ENCODE measurements at regions not wholly inside any gene's neighbourhood (a gene's known extent, or its start where the extent isn't known, plus 50 kb on each side); places are given as distances from the start of the nearest gene placed in this dataset.

DNA sequence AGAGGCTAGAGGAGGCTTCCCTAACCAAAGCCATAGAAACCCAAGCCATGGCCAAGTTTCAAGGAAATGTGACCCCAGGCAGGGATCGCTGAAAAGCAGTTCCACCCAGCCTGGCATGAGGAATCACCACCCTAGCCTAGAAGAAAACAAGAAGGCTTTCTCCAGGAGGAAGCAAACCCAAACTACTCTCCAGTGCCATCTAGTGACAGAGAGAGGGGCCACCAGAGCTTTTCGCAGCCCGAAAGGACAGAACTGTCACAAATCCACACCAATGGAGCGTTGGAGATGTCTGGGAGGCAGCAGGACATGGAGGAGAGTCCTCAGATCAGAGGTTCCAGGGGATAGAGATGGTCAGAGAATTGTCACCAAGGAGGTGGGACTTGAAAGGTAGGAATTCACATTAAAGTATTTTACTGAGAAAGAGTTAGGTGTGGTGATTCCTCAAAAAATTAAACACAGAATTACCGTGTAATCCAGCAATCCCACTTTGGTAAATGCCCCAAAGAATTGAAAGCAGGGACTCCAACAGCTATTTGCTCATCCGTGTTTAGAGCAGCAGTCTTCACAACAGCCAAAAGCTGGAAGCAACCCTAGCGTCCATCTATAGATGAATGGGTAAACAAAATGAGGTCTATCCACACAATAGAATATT, 67.3 kb upstream of the NUP50 start:
- no peak overlapping the region for H2AFZ ChIP-seq (ENCODE audit: insufficient read depth, low read depth, low read length, poor library complexity, severe bottlenecking)
- CTCF ChIA-PET, result interaction anchor here (1.4 to 1.6 kb wide), 2 partner anchors 15 to 28 kb away, joined by 4 to 5 read pairs; no protein-coding TSS in a partner anchor
- no peak overlapping the region for H3K4me3 Mint-ChIP-seq

More for the DNA sequence above, 67.3 kb upstream of the NUP50 start:
- Histone ChIP-seq H3K79me2 (ENCODE audit: control insufficient read depth, insufficient read depth, low read length) (no peaks in the 10 kb centered on the region), H3K4me1 (ENCODE audit: control insufficient read depth in 2 of 2, insufficient read depth in 2 of 2, low read length in 2 of 2) (no peaks in the 10 kb centered on the region), H4K20me1 (ENCODE audit: control insufficient read depth, insufficient read depth, low read length, poor library complexity, severe bottlenecking) (no peaks in the 10 kb centered on the region), H3K4me2 (replicated peaks; ENCODE audit: low read depth, low read length, poor library complexity, severe bottlenecking) (no peak overlapping the region), H3K36me3 (replicated peaks in 1 of 2; ENCODE audit: control extremely low read depth in 1 of 2, control insufficient read depth in 1 of 2, extremely low read depth in 1 of 2, insufficient read depth in 2 of 2, low read length in 1 of 2) (no peaks in the 10 kb centered on the region), H3K9ac (ENCODE audit: low read length) (no peak overlapping the region), H3K27me3 (replicated peaks in 1 of 4; ENCODE audit: control extremely low read depth in 1 of 4, control insufficient read depth in 3 of 4, insufficient read depth in 4 of 4, low read length in 3 of 4) (peaks cover 0 to 9% (median 3%) of the 10 kb centered on the region in 4 experiments), H3K9me3 (ENCODE audit: control extremely low read depth in 1 of 3, control insufficient read depth in 2 of 3, insufficient read depth in 1 of 3, low read length in 2 of 3) (peaks cover 0 to 19% (median 2%) of the 10 kb centered on the region in 3 donors), H3K4me3 (ENCODE audit: control extremely low read depth in 1 of 5, extremely low read depth in 1 of 5, insufficient read depth in 1 of 5, low read depth in 2 of 5, low read length in 4 of 5) (no peak overlapping the region), H3K27ac (ENCODE audit: low read length in 2 of 2) (no peak overlapping the region)
- no peak for ATAC-seq (ENCODE audit: low read depth)
- no peak overlapping the region for H3K27ac Mint-ChIP-seq
- peaks cover 35% of the 10 kb centered on the region for H3K27me3 Mint-ChIP-seq
- POLR2A ChIA-PET, result no interaction called here
- peak; percentile 76 for TF ChIP-seq CTCF (IDR thresholded peaks at IDR 0.05)
- no peak for TF ChIP-seq EZH2 (IDR thresholded peaks at IDR 0.05; ENCODE audit: borderline replicate concordance, insufficient read depth, low read depth, low read length, poor library complexity, severe bottlenecking)
- intact Hi-C loops (cut with micrococcal nuclease), result no loop called here
- DNase-seq, result peak; percentile 45
- 0% methylated on average over 1 of the region's 7 CpGs for WGBS (ENCODE audit: insufficient coverage)
- no peaks in the 10 kb centered on the region for H3K4me1 Mint-ChIP-seq
- no peaks in the 10 kb centered on the region for H3K9me3 Mint-ChIP-seq (ENCODE audit: insufficient read depth)
